H1 (cell line): ENCODE measurements at regions not wholly inside any gene's neighbourhood (a gene's known extent, or its start where the extent isn't known, plus 50 kb on each side); places are given as distances from the start of the nearest gene placed in this dataset.

Source experiments
- ASH2L ChIP-seq: fragments of 200-600, 300-600 bp; sonication (generic); IDR thresholded peaks from one replicate; pipeline ENCODE4 v1.7.1; 2017; ENCODE audit warnings: low read length
- BCL11A ChIP-seq, 2 experiments: IDR thresholded peaks; one replicate each; pipeline ENCODE4 v1.6.1; 2011; ENCODE audit warnings: low read depth in 2 of 2, low read length in 2 of 2, mild to moderate bottlenecking in 2 of 2
- EZH2 ChIP-seq: fragments of 200-600 bp; sonication (generic); IDR thresholded peaks from 2 replicates; pipeline ENCODE4 v1.7.1; 2012; ENCODE audit warnings: low read depth, mild to moderate bottlenecking, moderate library complexity, low read length, inconsistent platforms; ENCODE audit not compliant: severe bottlenecking
- GABPA ChIP-seq: IDR thresholded peaks from 2 replicates; pipeline ENCODE4 v1.6.1; 2011; ENCODE audit warnings: mild to moderate bottlenecking, low read length, moderate library complexity, borderline replicate concordance; ENCODE audit not compliant: insufficient read depth
- HDAC2 ChIP-seq, 2 experiments: fragments of 300-600 bp in 1 of 2; sonication (generic) in 1 of 2; IDR thresholded peaks; 2 replicates each; pipeline ENCODE4 v1.6.1; 2011 to 2012; ENCODE audit warnings: low read depth in 2 of 2, low read length in 2 of 2, mild to moderate bottlenecking in 2 of 2, moderate library complexity in 2 of 2, borderline replicate concordance in 1 of 2, inconsistent platforms in 1 of 2
- KDM1A ChIP-seq: fragments of 200-600, 300-600 bp; sonication (generic); IDR thresholded peaks from 2 replicates; pipeline ENCODE4 v1.7.1; 2016; ENCODE audit warnings: mild to moderate bottlenecking, low read length, borderline replicate concordance
- NANOG ChIP-seq: IDR thresholded peaks from 2 replicates; pipeline ENCODE4 v1.6.1; 2011; ENCODE audit warnings: low read length, low read depth, mild to moderate bottlenecking, inconsistent platforms; ENCODE audit not compliant: insufficient read depth, poor library complexity, severe bottlenecking
- RAD21 ChIP-seq, 2 experiments: IDR thresholded peaks in 1 of 2; conservative IDR thresholded peaks in 1 of 2; 2 replicates each; pipeline ENCODE4 v1.6.1; 2011; ENCODE audit warnings: low read depth in 2 of 2, low read length in 2 of 2, improper control_type of control experiment in 1 of 2, inconsistent platforms in 1 of 2, mild to moderate bottlenecking in 1 of 2, moderate library complexity in 1 of 2
- SAP30 ChIP-seq: fragments of 300-600 bp; sonication (generic); IDR thresholded peaks from 2 replicates; pipeline ENCODE4 v1.7.1; 2012; ENCODE audit warnings: low read length, moderate library complexity, mild to moderate bottlenecking, inconsistent platforms; ENCODE audit not compliant: insufficient read depth, insufficient replicate concordance
- YY1 ChIP-seq: IDR thresholded peaks from 2 replicates; pipeline ENCODE4 v1.6.1; 2011; ENCODE audit warnings: low read depth, mild to moderate bottlenecking, low read length
- TF ChIP-seq, protein P1 (sequence below): fragments of 300-600 bp; sonication (generic); IDR thresholded peaks from 2 replicates; pipeline ENCODE4 v1.7.1; 2012; ENCODE audit warnings: low read length, moderate library complexity, mild to moderate bottlenecking, inconsistent platforms; ENCODE audit not compliant: insufficient replicate concordance

DNA sequence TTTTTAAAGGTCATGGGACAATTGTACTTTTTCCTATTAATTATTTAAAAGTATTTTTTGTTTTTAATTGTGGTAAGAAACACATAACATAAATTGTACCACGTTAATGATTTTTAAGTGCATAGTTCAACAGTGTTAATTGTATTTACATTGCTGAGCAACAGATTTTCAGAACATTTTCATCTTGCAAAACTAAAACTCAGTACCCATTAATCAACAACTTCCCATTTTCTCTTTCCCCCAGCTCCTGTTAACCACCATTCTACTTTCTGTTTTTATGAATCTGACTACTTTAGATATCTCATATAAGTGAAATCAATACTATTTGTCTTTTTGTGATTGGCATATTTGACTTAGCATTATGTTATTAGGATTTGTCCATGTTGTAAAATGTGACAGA, 483.9 kb upstream of the ZNF804A start (continued):
- TF ChIP-seq, protein P1, sequence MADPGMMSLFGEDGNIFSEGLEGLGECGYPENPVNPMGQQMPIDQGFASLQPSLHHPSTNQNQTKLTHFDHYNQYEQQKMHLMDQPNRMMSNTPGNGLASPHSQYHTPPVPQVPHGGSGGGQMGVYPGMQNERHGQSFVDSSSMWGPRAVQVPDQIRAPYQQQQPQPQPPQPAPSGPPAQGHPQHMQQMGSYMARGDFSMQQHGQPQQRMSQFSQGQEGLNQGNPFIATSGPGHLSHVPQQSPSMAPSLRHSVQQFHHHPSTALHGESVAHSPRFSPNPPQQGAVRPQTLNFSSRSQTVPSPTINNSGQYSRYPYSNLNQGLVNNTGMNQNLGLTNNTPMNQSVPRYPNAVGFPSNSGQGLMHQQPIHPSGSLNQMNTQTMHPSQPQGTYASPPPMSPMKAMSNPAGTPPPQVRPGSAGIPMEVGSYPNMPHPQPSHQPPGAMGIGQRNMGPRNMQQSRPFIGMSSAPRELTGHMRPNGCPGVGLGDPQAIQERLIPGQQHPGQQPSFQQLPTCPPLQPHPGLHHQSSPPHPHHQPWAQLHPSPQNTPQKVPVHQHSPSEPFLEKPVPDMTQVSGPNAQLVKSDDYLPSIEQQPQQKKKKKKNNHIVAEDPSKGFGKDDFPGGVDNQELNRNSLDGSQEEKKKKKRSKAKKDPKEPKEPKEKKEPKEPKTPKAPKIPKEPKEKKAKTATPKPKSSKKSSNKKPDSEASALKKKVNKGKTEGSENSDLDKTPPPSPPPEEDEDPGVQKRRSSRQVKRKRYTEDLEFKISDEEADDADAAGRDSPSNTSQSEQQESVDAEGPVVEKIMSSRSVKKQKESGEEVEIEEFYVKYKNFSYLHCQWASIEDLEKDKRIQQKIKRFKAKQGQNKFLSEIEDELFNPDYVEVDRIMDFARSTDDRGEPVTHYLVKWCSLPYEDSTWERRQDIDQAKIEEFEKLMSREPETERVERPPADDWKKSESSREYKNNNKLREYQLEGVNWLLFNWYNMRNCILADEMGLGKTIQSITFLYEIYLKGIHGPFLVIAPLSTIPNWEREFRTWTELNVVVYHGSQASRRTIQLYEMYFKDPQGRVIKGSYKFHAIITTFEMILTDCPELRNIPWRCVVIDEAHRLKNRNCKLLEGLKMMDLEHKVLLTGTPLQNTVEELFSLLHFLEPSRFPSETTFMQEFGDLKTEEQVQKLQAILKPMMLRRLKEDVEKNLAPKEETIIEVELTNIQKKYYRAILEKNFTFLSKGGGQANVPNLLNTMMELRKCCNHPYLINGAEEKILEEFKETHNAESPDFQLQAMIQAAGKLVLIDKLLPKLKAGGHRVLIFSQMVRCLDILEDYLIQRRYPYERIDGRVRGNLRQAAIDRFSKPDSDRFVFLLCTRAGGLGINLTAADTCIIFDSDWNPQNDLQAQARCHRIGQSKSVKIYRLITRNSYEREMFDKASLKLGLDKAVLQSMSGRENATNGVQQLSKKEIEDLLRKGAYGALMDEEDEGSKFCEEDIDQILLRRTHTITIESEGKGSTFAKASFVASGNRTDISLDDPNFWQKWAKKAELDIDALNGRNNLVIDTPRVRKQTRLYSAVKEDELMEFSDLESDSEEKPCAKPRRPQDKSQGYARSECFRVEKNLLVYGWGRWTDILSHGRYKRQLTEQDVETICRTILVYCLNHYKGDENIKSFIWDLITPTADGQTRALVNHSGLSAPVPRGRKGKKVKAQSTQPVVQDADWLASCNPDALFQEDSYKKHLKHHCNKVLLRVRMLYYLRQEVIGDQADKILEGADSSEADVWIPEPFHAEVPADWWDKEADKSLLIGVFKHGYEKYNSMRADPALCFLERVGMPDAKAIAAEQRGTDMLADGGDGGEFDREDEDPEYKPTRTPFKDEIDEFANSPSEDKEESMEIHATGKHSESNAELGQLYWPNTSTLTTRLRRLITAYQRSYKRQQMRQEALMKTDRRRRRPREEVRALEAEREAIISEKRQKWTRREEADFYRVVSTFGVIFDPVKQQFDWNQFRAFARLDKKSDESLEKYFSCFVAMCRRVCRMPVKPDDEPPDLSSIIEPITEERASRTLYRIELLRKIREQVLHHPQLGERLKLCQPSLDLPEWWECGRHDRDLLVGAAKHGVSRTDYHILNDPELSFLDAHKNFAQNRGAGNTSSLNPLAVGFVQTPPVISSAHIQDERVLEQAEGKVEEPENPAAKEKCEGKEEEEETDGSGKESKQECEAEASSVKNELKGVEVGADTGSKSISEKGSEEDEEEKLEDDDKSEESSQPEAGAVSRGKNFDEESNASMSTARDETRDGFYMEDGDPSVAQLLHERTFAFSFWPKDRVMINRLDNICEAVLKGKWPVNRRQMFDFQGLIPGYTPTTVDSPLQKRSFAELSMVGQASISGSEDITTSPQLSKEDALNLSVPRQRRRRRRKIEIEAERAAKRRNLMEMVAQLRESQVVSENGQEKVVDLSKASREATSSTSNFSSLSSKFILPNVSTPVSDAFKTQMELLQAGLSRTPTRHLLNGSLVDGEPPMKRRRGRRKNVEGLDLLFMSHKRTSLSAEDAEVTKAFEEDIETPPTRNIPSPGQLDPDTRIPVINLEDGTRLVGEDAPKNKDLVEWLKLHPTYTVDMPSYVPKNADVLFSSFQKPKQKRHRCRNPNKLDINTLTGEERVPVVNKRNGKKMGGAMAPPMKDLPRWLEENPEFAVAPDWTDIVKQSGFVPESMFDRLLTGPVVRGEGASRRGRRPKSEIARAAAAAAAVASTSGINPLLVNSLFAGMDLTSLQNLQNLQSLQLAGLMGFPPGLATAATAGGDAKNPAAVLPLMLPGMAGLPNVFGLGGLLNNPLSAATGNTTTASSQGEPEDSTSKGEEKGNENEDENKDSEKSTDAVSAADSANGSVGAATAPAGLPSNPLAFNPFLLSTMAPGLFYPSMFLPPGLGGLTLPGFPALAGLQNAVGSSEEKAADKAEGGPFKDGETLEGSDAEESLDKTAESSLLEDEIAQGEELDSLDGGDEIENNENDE = no peak
- no peak for TF ChIP-seq HDAC2 (IDR thresholded peaks at IDR 0.05; ENCODE audit: borderline replicate concordance in 1 of 2, low read depth in 2 of 2, low read length in 2 of 2)
- TF ChIP-seq GABPA = no peak
- TF ChIP-seq KDM1A = no peak
- no peak for TF ChIP-seq NANOG
- no peak for TF ChIP-seq YY1
- TF ChIP-seq BCL11A (IDR thresholded peaks at IDR 0.05; ENCODE audit: low read depth in 2 of 2, low read length in 2 of 2) = no peak
- no peak for TF ChIP-seq RAD21 (IDR thresholded peaks at IDR 0.05 in 1 of 2, conservative IDR thresholded peaks at IDR 0.05 in 1 of 2; ENCODE audit: low read depth in 2 of 2, low read length in 2 of 2)
- TF ChIP-seq ASH2L = no peak
- TF ChIP-seq EZH2 = no peak
- no peak for TF ChIP-seq SAP30
